ENCODE measurements at regions not wholly inside any gene's neighbourhood (a gene's known extent, or its start where the extent isn't known, plus 50 kb on each side); places are given as distances from the start of the nearest gene placed in this dataset.

DNA sequence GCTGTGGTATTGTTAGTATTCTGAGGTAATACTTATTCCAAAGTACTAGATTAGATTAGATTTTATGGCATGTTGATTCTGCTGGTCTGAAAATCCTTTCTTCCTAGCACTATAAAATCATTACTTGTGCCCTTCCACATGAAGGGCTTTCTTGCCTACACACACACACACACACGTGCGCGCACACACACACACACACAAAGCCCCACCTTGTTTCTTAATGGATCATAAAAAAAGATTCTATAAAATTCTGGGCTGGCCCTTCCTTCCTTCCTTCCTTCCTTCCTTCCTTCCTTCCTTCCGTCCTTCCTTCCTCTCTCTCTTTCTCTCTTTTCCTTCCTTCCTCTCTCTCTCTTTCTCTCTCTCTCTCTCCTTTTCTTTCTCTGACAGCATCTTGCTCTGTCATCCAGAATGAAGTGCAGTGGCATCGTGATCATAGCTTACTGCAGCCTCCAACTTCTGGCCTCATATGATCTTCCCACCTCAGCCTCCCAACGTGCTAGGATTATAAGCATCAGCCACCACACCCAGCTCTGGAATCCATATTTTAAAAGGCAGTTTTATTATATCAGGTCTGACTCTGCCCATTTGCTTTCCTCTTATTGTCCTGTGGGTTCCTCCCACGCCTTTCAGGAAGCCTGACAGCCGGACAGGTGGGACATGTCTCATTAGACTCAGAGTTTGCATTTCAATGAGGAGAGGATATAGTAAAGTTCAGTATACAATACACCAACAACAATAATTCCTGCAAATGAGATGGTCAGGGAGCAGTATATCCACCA, 321.1 kb downstream of the PIK3C3 start:
- TF ChIP-seq, protein P1, sequence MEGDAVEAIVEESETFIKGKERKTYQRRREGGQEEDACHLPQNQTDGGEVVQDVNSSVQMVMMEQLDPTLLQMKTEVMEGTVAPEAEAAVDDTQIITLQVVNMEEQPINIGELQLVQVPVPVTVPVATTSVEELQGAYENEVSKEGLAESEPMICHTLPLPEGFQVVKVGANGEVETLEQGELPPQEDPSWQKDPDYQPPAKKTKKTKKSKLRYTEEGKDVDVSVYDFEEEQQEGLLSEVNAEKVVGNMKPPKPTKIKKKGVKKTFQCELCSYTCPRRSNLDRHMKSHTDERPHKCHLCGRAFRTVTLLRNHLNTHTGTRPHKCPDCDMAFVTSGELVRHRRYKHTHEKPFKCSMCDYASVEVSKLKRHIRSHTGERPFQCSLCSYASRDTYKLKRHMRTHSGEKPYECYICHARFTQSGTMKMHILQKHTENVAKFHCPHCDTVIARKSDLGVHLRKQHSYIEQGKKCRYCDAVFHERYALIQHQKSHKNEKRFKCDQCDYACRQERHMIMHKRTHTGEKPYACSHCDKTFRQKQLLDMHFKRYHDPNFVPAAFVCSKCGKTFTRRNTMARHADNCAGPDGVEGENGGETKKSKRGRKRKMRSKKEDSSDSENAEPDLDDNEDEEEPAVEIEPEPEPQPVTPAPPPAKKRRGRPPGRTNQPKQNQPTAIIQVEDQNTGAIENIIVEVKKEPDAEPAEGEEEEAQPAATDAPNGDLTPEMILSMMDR (IDR thresholded peaks at IDR 0.05), result no peak
- TF ChIP-seq POLR2AphosphoS5 (IDR thresholded peaks at IDR 0.05) (no peak), POLR2A (IDR thresholded peaks at IDR 0.05) (no peak)

Measured in breast epithelium (tissue), 3 donors.